GM21529 (cell line): ENCODE measurements at regions not wholly inside any gene's neighbourhood (a gene's known extent, or its start where the extent isn't known, plus 50 kb on each side); places are given as distances from the start of the nearest gene placed in this dataset.
"Not testable (repeated sequence)": the region's sequence is repeated elsewhere in the genome, so short reads cannot be mapped to it uniquely, and the experiment has no call there.

Experiments
- ATAC-seq: cut with Tn5 transposase; IDR thresholded peaks from one replicate; pipeline ENCODE4 v1.9.1; 2021; ENCODE audit not compliant: unreplicated experiment

DNA sequence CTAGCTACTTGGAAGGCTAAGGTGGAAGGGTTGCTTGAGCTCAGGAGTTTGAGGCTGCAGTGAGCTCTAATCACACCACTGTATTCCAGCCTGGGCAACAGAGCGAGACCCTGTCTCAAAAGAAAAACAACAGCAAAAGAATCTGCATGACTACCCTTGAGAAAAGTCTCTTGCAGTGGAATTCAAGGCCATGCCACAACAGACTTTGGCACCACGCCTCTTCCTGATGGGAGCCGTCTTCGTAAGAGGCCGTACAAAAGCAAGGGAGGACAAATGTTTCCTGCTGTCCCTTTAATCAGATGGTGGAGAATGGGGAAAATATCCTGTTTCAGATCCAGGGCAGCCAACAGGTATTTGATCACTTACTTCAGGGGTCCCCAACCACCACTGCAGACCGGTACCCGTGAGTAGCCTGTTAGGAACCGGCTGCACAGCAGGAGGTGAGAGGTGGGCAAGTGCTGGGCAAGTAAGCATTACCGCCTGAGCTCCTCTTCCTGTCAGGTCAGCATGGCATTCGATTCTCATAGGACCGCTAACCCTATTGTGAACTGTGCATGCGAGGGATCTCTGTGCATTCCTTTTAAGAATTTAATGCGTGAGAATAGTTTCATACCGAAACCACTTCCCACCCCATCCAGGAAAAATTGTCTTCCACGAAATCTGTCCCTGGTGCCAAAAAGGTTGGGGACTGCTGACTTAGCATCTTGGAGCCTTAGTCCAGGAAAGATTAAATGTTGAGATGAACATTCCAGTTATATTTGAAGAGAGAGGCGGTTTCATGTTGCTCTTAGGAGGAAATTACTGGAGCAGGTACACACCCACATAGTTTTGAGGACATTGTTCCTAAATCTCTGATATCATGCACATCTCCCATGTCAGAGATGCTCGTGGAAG lies 94.4 kb upstream of the XPO1 start:
- ATAC-seq: no peak

DNA sequence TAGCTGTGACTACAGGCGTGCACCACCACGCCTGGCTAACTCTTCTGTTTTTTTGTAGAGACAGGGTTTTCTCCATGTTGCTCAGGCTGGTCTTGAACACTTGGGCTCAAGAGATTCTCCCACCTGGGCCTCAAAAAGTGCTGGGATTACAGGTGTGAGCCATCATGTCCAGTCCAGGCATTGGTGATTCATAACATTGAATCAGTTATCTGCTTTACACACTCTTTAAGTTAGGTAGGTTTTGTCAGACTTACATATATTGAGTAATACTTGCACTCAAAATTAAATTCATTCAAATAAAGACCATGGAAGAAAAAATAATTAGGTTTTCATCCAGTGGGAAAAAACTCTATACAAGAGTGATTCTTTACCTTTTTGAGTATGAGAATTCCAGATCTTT lies 93.2 kb upstream of the XPO1 start:
- no peak for ATAC-seq

DNA sequence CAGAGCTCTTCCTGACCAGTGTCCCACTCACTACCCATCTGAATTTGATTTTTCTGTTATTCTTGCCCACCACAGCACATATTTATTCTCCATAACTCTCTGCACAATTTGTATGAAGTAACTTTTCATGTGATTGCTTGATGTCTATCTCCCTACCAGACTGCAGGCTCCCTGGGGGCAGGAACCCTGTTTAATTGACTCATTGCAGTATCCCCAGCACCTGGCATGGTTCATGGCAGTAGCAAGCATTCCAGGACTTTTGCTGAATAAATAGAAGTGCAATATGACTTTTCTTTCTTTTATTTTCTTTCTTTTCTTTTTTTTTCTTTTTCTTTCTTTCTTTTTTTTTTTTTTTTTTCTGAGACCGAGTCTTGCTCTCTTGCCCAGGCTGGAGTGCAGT lies 88.7 kb upstream of the XPO1 start:
- ATAC-seq: no peak

DNA sequence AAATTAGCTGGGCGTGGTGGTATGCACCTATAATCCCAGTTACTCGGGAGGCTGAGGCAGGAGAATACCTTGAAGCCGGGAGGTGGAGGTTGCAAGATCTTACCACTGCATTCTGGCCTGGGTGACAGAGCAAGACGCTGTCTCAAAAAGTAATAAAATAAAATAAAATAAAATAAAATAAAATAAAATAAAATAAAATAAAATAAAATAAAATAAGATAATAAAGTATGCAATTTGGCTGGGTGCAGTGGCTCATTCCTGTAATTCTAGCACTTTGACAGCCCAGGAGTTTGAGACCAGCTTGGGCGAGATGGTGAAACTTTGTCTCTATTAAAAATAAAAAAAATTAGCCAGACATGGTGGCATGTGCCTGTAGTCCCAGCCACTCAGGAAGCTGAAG lies 85.6 kb upstream of the XPO1 start:
- no peak for ATAC-seq

DNA sequence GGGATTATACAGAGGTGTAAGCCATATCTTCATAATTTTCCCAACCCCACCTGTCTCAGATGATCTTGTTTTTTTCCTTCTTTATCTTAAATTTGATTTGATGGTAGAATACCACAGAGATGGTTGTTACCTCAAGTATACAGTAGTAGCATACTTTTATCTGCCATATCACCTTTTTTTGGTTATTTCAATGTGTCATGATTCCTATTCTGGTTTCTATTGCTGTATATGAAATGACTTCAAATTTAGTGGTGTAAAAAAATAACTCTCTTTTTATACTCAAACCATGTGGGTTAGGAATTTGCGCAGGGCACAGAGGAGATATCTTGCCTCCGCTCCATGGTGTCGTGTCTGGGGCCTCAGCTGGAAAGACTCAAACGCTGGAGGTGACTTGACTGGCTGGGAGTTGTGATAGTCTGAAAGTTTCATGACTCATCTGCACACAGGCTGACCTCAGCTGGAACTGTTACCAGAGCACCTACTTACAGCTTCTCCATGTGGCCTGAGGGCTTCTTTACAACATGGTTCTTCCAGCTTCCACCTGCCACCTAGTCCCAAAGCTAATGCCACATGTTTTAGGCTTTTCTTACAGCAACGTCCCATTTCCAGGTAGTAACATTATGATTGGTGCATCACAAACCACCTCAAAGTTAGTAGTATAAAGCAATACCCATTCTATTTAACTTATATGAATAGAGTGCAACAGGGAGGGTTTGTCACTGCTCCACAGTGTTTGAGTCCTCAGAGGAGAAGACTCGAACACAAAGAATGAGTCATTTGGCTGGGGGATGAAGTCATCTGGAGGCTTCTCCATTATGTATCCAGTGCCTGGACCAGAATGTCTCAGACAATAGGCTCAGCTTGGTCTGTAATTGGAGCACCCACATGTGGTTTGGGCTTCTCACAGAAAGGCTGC lies 82.3 kb upstream of the XPO1 start:
- no peak for ATAC-seq

DNA sequence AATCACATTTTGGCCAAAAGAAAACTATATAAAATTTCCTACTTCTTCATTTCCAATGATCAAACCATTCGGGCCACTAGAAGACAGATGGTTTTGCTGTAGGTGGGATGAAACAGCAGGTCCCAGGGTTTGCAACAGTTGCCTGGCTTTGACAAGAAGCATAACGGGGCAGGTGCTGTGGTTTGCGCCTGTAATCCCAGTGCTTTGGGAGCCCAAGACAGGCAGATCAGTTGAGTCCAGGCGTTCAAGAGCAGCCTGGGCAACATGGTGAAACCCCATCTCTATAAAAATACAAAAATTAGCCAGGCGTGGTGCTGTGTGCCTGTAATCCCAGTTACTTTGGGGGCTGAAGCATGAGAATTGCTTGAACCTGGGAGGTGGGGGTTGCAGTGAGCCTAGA lies 81.4 kb upstream of the XPO1 start:
- ATAC-seq: no peak

DNA sequence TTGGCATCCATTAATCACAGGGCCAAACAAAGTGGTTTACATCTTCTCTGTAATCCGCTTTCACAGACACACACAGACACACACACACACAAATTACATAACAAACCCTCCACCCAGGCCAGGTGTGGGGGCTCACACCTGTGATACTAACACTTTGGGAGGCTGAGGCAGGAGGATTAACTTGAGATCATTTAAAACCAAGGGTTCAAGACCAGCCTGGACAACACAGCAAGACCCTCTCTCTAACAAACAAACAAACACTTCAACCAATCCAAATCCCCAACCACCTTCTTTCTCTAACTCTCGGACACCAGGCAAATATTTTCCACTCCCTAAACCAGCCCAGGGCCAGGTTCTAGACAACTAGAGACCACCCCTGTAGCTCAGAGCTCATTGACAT lies 79.5 kb upstream of the XPO1 start:
- no peak for ATAC-seq

DNA sequence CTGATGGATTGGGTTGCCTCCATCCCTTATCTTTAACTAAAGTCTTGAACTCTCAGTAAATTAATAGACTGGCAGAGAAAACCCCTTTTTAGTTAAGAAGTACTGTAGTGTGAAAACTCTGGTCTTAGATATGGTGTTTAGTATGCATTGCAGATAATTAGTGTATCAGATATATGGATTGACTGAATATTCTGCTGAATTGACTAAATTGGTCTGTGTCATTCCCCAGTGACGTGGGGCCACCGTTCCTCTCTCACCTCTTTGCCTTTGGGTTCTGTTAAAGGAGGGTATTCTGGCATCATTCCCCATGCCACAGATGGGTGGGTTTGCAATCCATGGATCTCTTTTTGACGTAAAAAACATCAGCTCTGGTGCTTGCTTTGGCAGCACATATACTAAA lies 67.1 kb upstream of the XPO1 start:
- ATAC-seq: no peak

DNA sequence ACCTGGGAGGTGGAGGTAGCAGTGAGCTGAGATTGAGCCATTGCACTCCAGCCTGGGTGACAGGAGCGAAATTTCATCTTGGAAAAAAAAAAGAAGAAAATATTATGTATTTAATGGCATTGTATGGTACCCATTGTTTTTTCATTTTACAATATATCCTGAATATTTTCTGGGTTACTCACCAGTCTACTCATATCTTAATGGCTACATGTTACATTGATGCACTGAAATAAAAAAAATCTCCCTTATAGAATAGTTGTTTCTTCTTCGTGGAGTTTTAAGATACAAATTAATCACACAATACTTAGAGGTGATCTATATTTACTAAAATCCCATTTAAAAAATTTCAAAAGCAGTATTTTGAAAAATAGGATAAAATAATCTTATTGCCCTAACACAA lies 66.3 kb upstream of the XPO1 start:
- ATAC-seq: no peak

DNA sequence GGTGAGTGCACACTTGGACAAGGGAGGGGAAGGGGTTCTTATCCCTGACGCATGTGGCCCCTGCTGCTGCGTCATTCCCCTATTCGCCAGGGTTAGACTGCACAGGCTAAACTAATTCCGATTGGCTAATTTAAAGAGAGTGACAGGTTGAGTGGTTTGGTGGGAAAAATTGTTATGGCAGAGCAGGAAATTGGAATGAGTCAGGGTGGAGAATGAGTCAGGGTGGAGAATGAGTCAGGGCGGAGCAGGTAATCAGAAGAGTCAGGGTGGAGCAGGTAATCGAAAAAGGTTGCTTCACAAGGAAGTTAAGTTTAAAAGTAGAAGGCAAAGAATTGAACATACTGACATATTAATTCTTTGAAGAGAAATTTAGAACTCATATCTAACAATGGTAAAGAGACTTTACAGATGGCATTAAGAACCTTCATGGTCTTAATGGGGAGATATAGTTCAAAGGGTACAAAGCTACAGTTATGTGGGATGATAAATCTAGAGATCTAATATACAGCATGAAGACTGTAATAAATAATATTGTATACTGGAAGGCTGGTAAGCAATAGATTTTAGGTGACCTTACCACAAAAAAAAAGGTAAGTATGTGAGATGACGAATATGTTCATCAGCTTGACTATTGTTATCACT lies 60.5 kb upstream of the XPO1 start:
- ATAC-seq: not testable (repeated sequence)

DNA sequence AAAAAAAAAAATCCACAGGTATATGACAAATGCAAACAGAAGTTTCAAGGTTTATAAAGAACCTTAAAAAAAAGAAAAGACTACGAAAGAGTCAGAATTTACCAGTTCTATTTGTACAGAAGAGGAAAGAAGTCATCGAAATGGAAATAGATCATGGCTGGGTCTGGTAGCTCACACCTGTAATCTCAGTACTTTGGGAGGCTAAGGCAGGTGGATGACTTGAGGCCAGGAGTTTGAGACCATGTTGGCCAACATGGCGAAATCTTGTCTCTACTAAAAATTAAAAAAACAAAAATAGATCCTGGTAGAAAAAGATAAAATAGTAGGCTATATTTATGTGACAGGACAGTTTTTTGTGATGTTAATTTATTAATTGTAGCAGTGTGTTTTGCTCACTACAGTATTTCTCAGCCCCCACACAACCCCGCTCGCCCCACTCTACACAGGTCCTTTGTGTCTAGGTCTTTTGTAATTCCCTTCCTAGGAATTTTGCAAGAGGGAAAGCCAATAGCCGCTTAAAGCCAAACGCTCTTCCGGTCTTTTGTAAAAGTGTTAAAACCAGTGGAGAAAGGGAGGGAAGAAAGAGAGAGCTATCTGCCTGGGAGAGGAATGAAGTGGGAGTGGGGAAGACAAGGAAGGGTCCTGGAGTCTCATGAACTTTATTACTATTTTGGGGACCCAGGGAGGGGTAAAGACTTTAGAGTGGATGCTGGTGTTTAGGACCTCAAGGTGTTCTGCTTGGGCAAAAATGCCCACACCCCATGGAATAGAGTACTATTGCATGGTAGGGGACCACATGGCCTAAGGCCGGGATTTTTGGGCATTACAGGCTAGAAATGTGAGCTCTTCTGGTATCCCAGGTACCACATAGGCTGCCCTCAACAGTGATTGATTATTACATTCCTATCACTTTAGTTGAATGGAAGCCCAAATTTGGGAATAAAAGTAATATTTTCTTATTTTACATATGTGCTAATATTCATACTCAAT lies 59.4 kb upstream of the XPO1 start:
- no peak for ATAC-seq

DNA sequence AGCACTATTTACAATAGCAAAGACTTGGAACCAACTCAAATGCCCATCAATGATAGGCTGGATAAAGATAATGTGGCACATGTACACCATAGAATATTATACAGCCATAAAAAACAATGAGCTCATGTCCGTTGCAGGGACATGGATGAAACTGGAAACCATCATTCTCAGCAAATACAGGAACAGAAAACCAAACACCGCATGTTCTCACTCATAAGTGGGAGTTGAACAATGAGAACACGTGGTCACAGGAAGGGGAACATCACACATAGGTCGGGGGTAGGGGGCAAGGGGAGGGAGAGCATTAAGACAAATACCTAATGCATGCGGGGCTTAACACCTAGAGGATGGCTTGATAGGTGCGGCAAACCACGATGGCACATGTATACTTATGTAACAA lies 56.0 kb upstream of the XPO1 start:
- ATAC-seq: not testable (repeated sequence)

DNA sequence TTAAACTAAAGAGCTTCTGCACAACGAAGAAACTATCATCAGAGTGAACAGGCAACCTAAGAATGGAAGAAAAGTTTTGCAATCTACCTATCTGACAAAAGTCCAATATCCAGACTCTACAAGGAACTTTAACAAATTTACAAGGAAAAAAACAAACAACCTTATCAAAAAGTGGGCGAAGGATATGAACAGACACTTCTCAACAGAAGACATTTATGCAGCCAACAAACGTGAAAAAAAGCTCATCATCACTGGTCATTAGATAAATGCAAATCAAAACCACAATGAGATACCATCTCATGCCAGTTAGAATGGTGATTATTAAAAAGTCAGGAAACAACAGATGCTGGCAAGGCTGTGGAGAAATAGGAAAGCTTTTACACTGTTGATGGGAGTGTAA lies 55.5 kb upstream of the XPO1 start:
- not testable (repeated sequence) for ATAC-seq

DNA sequence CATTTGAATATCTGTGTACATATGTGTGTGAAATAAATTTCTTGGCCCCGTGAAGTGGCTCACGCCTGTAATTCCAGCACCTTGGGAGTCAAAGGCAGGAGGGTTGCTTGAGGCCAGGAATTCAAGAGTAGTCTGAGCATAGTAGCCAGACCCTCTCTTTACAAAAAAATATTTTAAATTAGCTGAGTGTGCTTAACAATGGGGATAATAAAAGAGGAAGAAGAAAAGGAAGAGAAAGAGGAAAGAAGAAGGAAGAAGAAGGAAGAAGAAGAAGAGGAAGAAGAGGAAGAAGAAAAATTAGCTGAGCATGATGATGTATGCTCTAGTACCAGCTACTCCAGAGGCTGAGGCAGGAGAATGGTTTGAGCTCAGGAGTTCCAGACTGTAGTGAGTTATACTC lies 52.1 kb upstream of the XPO1 start:
- ATAC-seq: no peak

DNA sequence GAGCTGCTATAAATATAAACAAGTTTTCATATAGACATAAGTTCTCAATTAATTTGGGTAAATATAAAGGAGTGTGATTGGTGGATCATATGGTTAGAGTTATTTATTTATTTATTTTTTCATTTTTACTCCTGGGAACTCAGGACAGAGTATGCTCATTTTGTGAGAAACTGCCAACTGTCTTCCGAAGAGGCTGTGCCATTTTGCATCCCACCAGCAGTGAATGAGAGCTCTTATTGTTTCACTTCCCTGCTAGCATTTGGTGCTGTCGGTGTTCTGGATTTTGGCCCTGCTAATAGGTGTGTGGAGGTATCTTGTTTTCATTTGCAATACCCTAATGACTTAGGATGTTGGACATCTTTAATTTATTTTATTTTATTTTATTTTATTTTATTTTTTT lies 50.4 kb upstream of the XPO1 start:
- no peak for ATAC-seq
